Transverse colon (tissue), 4 donors: ENCODE measurements at regions not wholly inside any gene's neighbourhood (a gene's known extent, or its start where the extent isn't known, plus 50 kb on each side); places are given as distances from the start of the nearest gene placed in this dataset.

Experiments
- DNase-seq: peaks from one replicate; pipeline ENCODE4 v3.0.0-alpha.2; 2019
- H3K27ac ChIP-seq, 4 donors: fragments of 200-600 bp; sonication (generic); 2 replicates each; pipeline ENCODE4 v1.5.1; 2016 to 2018; ENCODE audit warnings: inconsistent platforms in 4 of 4
- H3K27me3 ChIP-seq: fragments of 200-600 bp; sonication (generic); 2 replicates; pipeline ENCODE4 v1.5.1; 2017; ENCODE audit warnings: inconsistent platforms
- H3K36me3 ChIP-seq, 4 donors: fragments of 200-600 bp; sonication (generic); 2 replicates each; pipeline ENCODE4 v1.5.1; 2017 to 2019; ENCODE audit warnings: inconsistent platforms in 4 of 4
- H3K4me1 ChIP-seq, 4 donors: fragments of 200-600 bp; sonication (generic); 2 replicates each; pipeline ENCODE4 v1.5.1; 2017 to 2020; ENCODE audit warnings: inconsistent platforms in 4 of 4
- H3K4me3 ChIP-seq, 4 donors: fragments of 200-600 bp; sonication (generic); 1 replicate in 1 of 4; 2 replicates in 3 of 4; pipeline versions ENCODE4 v1.5.1 to v1.6.1; 2017 to 2019; ENCODE audit warnings: inconsistent platforms in 4 of 4
- H3K9me3 ChIP-seq, 2 donors: fragments of 200-600 bp; sonication (generic); 2 replicates each; pipeline ENCODE4 v1.5.1; 2017 to 2019; ENCODE audit warnings: inconsistent platforms in 2 of 2
- CTCF ChIP-seq, 5 experiments: fragments of 200-600 bp in 3 of 5; fragments of 450-650 bp in 2 of 5; sonication (generic) in 3 of 5; IDR thresholded peaks; 1 replicate in 2 of 5; 2 replicates in 3 of 5; pipeline ENCODE4 v1.5.1; 2016 to 2017; ENCODE audit warnings: antibody characterized with exemption in 5 of 5, inconsistent platforms in 3 of 5, mild to moderate bottlenecking in 2 of 5, moderate library complexity in 1 of 5
- EP300 ChIP-seq: sonication (generic); formaldehyde crosslinking; IDR thresholded peaks from one replicate; pipeline ENCODE4 v1.6.1; 2017; ENCODE audit warnings: antibody characterized with exemption, low read depth
- POLR2A ChIP-seq: fragments of 450-650 bp; IDR thresholded peaks from one replicate; pipeline ENCODE4 v1.6.1; 2016; ENCODE audit warnings: antibody characterized with exemption, mild to moderate bottlenecking, moderate library complexity
- POLR2AphosphoS5 ChIP-seq, 3 donors: sonication (generic); formaldehyde crosslinking; IDR thresholded peaks; one replicate each; pipeline ENCODE4 v1.6.1; 2016; ENCODE audit warnings: antibody characterized with exemption in 3 of 3
- WGBS, 2 donors: methylation state at CpG; one replicate each; pipeline ENCODE4 v1.1.5; 2018; ENCODE audit warnings: low coverage in 1 of 2; 5-methylcytosine and 5-hydroxymethylcytosine counted together
- in situ Hi-C, 4 donors: fragments of 200-750 bp; cut with MboI; loops; one replicate each; pipeline versions ENCODE4 v1.15.0 to v1.15.1; 2017; ENCODE audit warnings: low sequenced_read_pairs in 3 of 4, low pct_ligation_motif_present in 1 of 4, low pct_unique_long_range_greater_than_20kb in 1 of 4
- intact Hi-C: fragments of 100-400 bp; cut with DNase I; formaldehyde crosslinking; loops from one replicate; pipeline ENCODE4 v1.15.1; 2023; ENCODE audit warnings: low total_unique reads

- Histone ChIP-seq H3K27me3 (no peaks in the 10 kb centered on the region), H3K9me3 (no peaks in the 10 kb centered on the region), H3K27ac (no peak overlapping the region), H3K36me3 (no peaks in the 10 kb centered on the region), H3K4me1 (no peaks in the 10 kb centered on the region), H3K4me3 (no peak overlapping the region)
- DNase-seq = no peak
- TF ChIP-seq POLR2AphosphoS5 (IDR thresholded peaks at IDR 0.05) (no peak), CTCF (IDR thresholded peaks at IDR 0.05) (no peak), EP300 (no peak), POLR2A (no peak)
- in situ Hi-C loops (no loop called here), intact Hi-C loops (no loop called here)
- 68 to 83% methylated on average over 2 to 8 of the region's 8 CpGs for WGBS, 2 donors
These were observed 473.6 kb upstream of the MGMT start for GRCh38 chr10:128993443-128993842.

- intact Hi-C loops (no loop called here), in situ Hi-C loops (no loop called here)
- no peak overlapping the region for H3K27ac ChIP-seq
- no peak overlapping the region for H3K4me3 ChIP-seq
- no peak for DNase-seq
- no peaks in the 10 kb centered on the region for H3K4me1 ChIP-seq
- H3K36me3 ChIP-seq = no peaks in the 10 kb centered on the region
- TF ChIP-seq EP300 (no peak), POLR2AphosphoS5 (IDR thresholded peaks at IDR 0.05) (no peak), POLR2A (no peak), CTCF (IDR thresholded peaks at IDR 0.05) (no peak)
- H3K27me3 ChIP-seq = no peaks in the 10 kb centered on the region
- 57 to 70% methylated on average over 1 to 8 of the region's 8 CpGs for WGBS, 2 donors
- H3K9me3 ChIP-seq = no peaks in the 10 kb centered on the region
These were observed 473.0 kb upstream of the MGMT start for GRCh38 chr10:128993911-128994538.

- in situ Hi-C loops = no loop called here
- no peak for DNase-seq
- TF ChIP-seq EP300 (no peak), POLR2A (no peak), POLR2AphosphoS5 (IDR thresholded peaks at IDR 0.05) (no peak), CTCF (IDR thresholded peaks at IDR 0.05) (no peak)
These were observed 472.4 kb upstream of the MGMT start for GRCh38 chr10:128994598-128995143.

GRCh38 chr10:128995676-128996075 lies 471.4 kb upstream of the MGMT start:
- H3K36me3 ChIP-seq = no peaks in the 10 kb centered on the region
- H3K27ac ChIP-seq = no peak overlapping the region
- H3K9me3 ChIP-seq = no peaks in the 10 kb centered on the region
- intact Hi-C loops = no loop called here
- H3K4me1 ChIP-seq = no peaks in the 10 kb centered on the region
- in situ Hi-C loops = no loop called here
- DNase-seq = no peak
- H3K27me3 ChIP-seq = no peaks in the 10 kb centered on the region
- no peak for TF ChIP-seq CTCF (IDR thresholded peaks at IDR 0.05)
- TF ChIP-seq POLR2AphosphoS5 (IDR thresholded peaks at IDR 0.05) = no peak
- TF ChIP-seq POLR2A = no peak
- TF ChIP-seq EP300 = no peak
- no peak overlapping the region for H3K4me3 ChIP-seq
- 73% methylated on average over 2 of the region's 2 CpGs; no CpG with 5 or more reads in 1 of the 2 donors for WGBS, 2 donors

More at GRCh38 chr10:128994598-128995143, 472.4 kb upstream of the MGMT start:
- H3K36me3 ChIP-seq = no peaks in the 10 kb centered on the region
- WGBS, 2 donors = 57 to 65% methylated on average over 2 of the region's 2 CpGs
- no peaks in the 10 kb centered on the region for H3K9me3 ChIP-seq
- H3K27ac ChIP-seq = no peak overlapping the region
- intact Hi-C loops = no loop called here
- H3K4me1 ChIP-seq = no peaks in the 10 kb centered on the region
- H3K4me3 ChIP-seq = no peak overlapping the region
- no peaks in the 10 kb centered on the region for H3K27me3 ChIP-seq
